HEK293T (cell line): ENCODE measurements at regions not wholly inside any gene's neighbourhood (a gene's known extent, or its start where the extent isn't known, plus 50 kb on each side); places are given as distances from the start of the nearest gene placed in this dataset.

ENCODE experiments used
- CTCF ChIA-PET: fragments of 350-600 bp; formaldehyde crosslinking; extraction: SDS; loops from one replicate; lab custom pipeline; 2021; ENCODE audit warnings: antibody characterized with exemption, inconsistent platforms; lab: Yijun Ruan, JAX
- POLR2A ChIA-PET: fragments of 350-600 bp; formaldehyde crosslinking; extraction: SDS; loops from one replicate; lab custom pipeline; 2020; ENCODE audit warnings: antibody characterized with exemption, inconsistent platforms; lab: Yijun Ruan, JAX
- DNase-seq: peaks from one replicate; pipeline ENCODE4 v3.0.0; 2012; ENCODE audit warnings: mixed read lengths; ENCODE audit errors: extremely low spot score
- ARNT ChIP-seq: fragments of 450-650 bp; IDR thresholded peaks from 2 replicates; pipeline ENCODE4 v1.6.1; 2017; ENCODE audit warnings: mild to moderate bottlenecking
- BHLHE40 ChIP-seq: fragments of 450-650 bp; IDR thresholded peaks from 2 replicates; pipeline ENCODE4 v1.6.1; 2016; ENCODE audit warnings: mild to moderate bottlenecking, moderate library complexity, borderline replicate concordance
- CTBP1 ChIP-seq: fragments of 450-650 bp; IDR thresholded peaks from 2 replicates; pipeline ENCODE4 v1.6.1; 2016; ENCODE audit warnings: borderline replicate concordance
- ELF4 ChIP-seq: fragments of 450-650 bp; IDR thresholded peaks from 2 replicates; pipeline ENCODE4 v1.6.1; 2017; ENCODE audit warnings: antibody characterized with exemption
- FOXA1 ChIP-seq: fragments of 450-650 bp; IDR thresholded peaks from 2 replicates; pipeline ENCODE4 v1.6.1; 2016; ENCODE audit warnings: mild to moderate bottlenecking
- FOXK2 ChIP-seq: fragments of 450-650 bp; IDR thresholded peaks from 2 replicates; pipeline ENCODE4 v1.6.1; 2016; ENCODE audit warnings: mild to moderate bottlenecking
- FOXM1 ChIP-seq: fragments of 450-650 bp; IDR thresholded peaks from 2 replicates; pipeline ENCODE4 v1.6.1; 2017; ENCODE audit warnings: mild to moderate bottlenecking, borderline replicate concordance
- HDGF ChIP-seq: fragments of 450-650 bp; IDR thresholded peaks from 2 replicates; pipeline ENCODE4 v1.6.1; 2017; ENCODE audit warnings: antibody characterized with exemption, borderline replicate concordance
- L3MBTL2 ChIP-seq: fragments of 450-650 bp; conservative IDR thresholded peaks from 2 replicates; pipeline ENCODE4 v1.6.1; 2016; ENCODE audit warnings: mild to moderate bottlenecking
- LEF1 ChIP-seq: fragments of 450-650 bp; IDR thresholded peaks from 2 replicates; pipeline ENCODE4 v1.6.1; 2017; ENCODE audit warnings: mild to moderate bottlenecking, borderline replicate concordance
- NFRKB ChIP-seq: fragments of 450-650 bp; IDR thresholded peaks from 2 replicates; pipeline ENCODE4 v1.6.1; 2016; ENCODE audit warnings: mild to moderate bottlenecking, moderate library complexity
- PKNOX1 ChIP-seq: fragments of 450-650 bp; IDR thresholded peaks from 2 replicates; pipeline ENCODE4 v1.6.1; 2016
- SP1 ChIP-seq: fragments of 450-650 bp; IDR thresholded peaks from 2 replicates; pipeline ENCODE4 v1.6.1; 2017
- SUZ12 ChIP-seq: fragments of 450-650 bp; IDR thresholded peaks from 2 replicates; pipeline ENCODE4 v1.6.1; 2016; ENCODE audit warnings: mild to moderate bottlenecking
- TARDBP ChIP-seq: fragments of 450-650 bp; IDR thresholded peaks from 2 replicates; pipeline ENCODE4 v1.6.1; 2016
- ZNF384 ChIP-seq: fragments of 450-650 bp; IDR thresholded peaks from 2 replicates; pipeline ENCODE4 v1.6.1; 2016

- TF ChIP-seq BHLHE40 = no peak
- no peak for TF ChIP-seq ELF4
- no peak for TF ChIP-seq CTBP1
- TF ChIP-seq FOXM1 = no peak
- TF ChIP-seq SP1 = no peak
- no peak for TF ChIP-seq ARNT
- no peak for TF ChIP-seq L3MBTL2
- no peak for TF ChIP-seq ZNF384
- TF ChIP-seq LEF1 = no peak
- no peak for TF ChIP-seq PKNOX1
- TF ChIP-seq FOXA1 = no peak
- TF ChIP-seq SUZ12 = no peak
- no peak for TF ChIP-seq NFRKB
- no peak for TF ChIP-seq HDGF
- no peak for TF ChIP-seq FOXK2
- no peak for TF ChIP-seq TARDBP
- ChIA-PET CTCF (interaction anchor here (0.6 kb wide), 1 partner anchor 267 kb away, joined by 3 read pairs; no protein-coding TSS in a partner anchor), POLR2A (no interaction called here)
- DNase-seq = no peak
Observed at GRCh38 chr10:4006858-4007257, 221.8 kb upstream of the KLF6 start.

GRCh38 chr10:4006051-4006450 lies 221.0 kb upstream of the KLF6 start:
- ChIA-PET CTCF (no interaction called here), POLR2A (no interaction called here)
- DNase-seq = no peak
- TF ChIP-seq SP1 = no peak
- no peak for TF ChIP-seq FOXM1
- TF ChIP-seq PKNOX1 = no peak
- no peak for TF ChIP-seq LEF1
- no peak for TF ChIP-seq FOXA1
- TF ChIP-seq ZNF384 = no peak
- TF ChIP-seq L3MBTL2 = no peak
- no peak for TF ChIP-seq ELF4
- TF ChIP-seq TARDBP = no peak

- no peak for DNase-seq
- POLR2A ChIA-PET = no interaction called here
- CTCF ChIA-PET = no interaction called here
Observed at GRCh38 chr10:4004990-4005389, 220.0 kb upstream of the KLF6 start.

GRCh38 chr10:4004144-4004543 lies 219.1 kb upstream of the KLF6 start:
- no peak for DNase-seq
- TF ChIP-seq NFRKB (no peak), FOXK2 (no peak), FOXA1 (no peak), ZNF384 (no peak), CTBP1 (no peak), ARNT (no peak), SUZ12 (no peak), HDGF (no peak), TARDBP (no peak), SP1 (no peak), PKNOX1 (no peak), BHLHE40 (no peak), FOXM1 (no peak), L3MBTL2 (no peak), ELF4 (no peak), LEF1 (no peak)
- ChIA-PET CTCF (no interaction called here), POLR2A (no interaction called here)

More at GRCh38 chr10:4004990-4005389, 220.0 kb upstream of the KLF6 start:
- TF ChIP-seq LEF1 = no peak
- TF ChIP-seq L3MBTL2 = no peak
- TF ChIP-seq SP1 = no peak
- no peak for TF ChIP-seq ELF4
- no peak for TF ChIP-seq FOXK2
- TF ChIP-seq NFRKB = no peak
- no peak for TF ChIP-seq CTBP1
- TF ChIP-seq FOXM1 = no peak
- TF ChIP-seq ZNF384 = no peak
- TF ChIP-seq FOXA1 = no peak

- ChIA-PET CTCF (interaction anchor here (0.5 kb wide), 1 partner anchor 218 kb away, joined by 3 read pairs; the partner anchor contains the start of gene KLF6), POLR2A (no interaction called here)
- no peak for DNase-seq
- TF ChIP-seq ARNT (no peak), NFRKB (no peak), L3MBTL2 (no peak), FOXM1 (no peak), BHLHE40 (no peak), PKNOX1 (no peak), FOXA1 (no peak), LEF1 (no peak), SP1 (no peak), SUZ12 (no peak), FOXK2 (no peak), HDGF (no peak), ELF4 (no peak), TARDBP (no peak), CTBP1 (no peak), ZNF384 (no peak)
Observed at GRCh38 chr10:4003348-4003973, 218.5 kb upstream of the KLF6 start.
